ENCODE measurements at regions not wholly inside any gene's neighbourhood (a gene's known extent, or its start where the extent isn't known, plus 50 kb on each side); places are given as distances from the start of the nearest gene placed in this dataset.

- intact Hi-C loops (cut with DNase I; ENCODE audit: low total_unique reads), result no loop called here
- WGBS, 2 donors (ENCODE audit: low coverage in 1 of 2), result 73 to 82% methylated on average over 6 to 7 of the region's 7 CpGs
- H3K27ac ChIP-seq, result no peak overlapping the region
- no peak for TF ChIP-seq CTCF (IDR thresholded peaks at IDR 0.05)
- no peak for TF ChIP-seq EP300 (IDR thresholded peaks at IDR 0.05; ENCODE audit: low read depth)
- no peak for TF ChIP-seq POLR2AphosphoS5 (IDR thresholded peaks at IDR 0.05)
- no peak for TF ChIP-seq POLR2A (IDR thresholded peaks at IDR 0.05)
- no peak overlapping the region for H3K4me3 ChIP-seq
- no peaks in the 10 kb centered on the region for H3K4me1 ChIP-seq
- in situ Hi-C loops (cut with MboI; ENCODE audit: low pct_ligation_motif_present in 1 of 4, low pct_unique_long_range_greater_than_20kb in 1 of 4, low sequenced_read_pairs in 3 of 4), result no loop called here
- DNase-seq, result no peak
- peaks cover 5% of the 10 kb centered on the region for H3K27me3 ChIP-seq
- H3K9me3 ChIP-seq, result no peaks in the 10 kb centered on the region
- no peaks in the 10 kb centered on the region for H3K36me3 ChIP-seq
Measured at GRCh38 chr16:49937886-49938285, 82.0 kb upstream of the ZNF423 start.

- TF ChIP-seq EP300 (IDR thresholded peaks at IDR 0.05; ENCODE audit: low read depth), result no peak
- no peak for TF ChIP-seq POLR2A (IDR thresholded peaks at IDR 0.05)
- no peak for TF ChIP-seq POLR2AphosphoS5 (IDR thresholded peaks at IDR 0.05)
- TF ChIP-seq CTCF (IDR thresholded peaks at IDR 0.05), result no peak
- H3K4me3 ChIP-seq, result no peak overlapping the region
- no peaks in the 10 kb centered on the region for H3K36me3 ChIP-seq
- DNase-seq, result no peak
- no peaks in the 10 kb centered on the region for H3K4me1 ChIP-seq
- intact Hi-C loops (cut with DNase I; ENCODE audit: low total_unique reads), result no loop called here
- WGBS, 2 donors (ENCODE audit: low coverage in 1 of 2), result 95% methylated on average over 2 of the region's 2 CpGs; no CpG with 5 or more reads in 1 of the 2 donors
- in situ Hi-C loops (cut with MboI; ENCODE audit: low pct_ligation_motif_present in 1 of 4, low pct_unique_long_range_greater_than_20kb in 1 of 4, low sequenced_read_pairs in 3 of 4), result no loop called here
- no peak overlapping the region for H3K27ac ChIP-seq
- H3K9me3 ChIP-seq, result no peaks in the 10 kb centered on the region
- H3K27me3 ChIP-seq, result peaks cover 3% of the 10 kb centered on the region
Measured at GRCh38 chr16:49939495-49939894, 83.6 kb upstream of the ZNF423 start.

GRCh38 chr16:49940464-49941224 lies 84.4 kb upstream of the CNEP1R1 start:
- TF ChIP-seq POLR2A (IDR thresholded peaks at IDR 0.05) (no peak), EP300 (IDR thresholded peaks at IDR 0.05; ENCODE audit: low read depth) (no peak), POLR2AphosphoS5 (IDR thresholded peaks at IDR 0.05) (no peak), CTCF (IDR thresholded peaks at IDR 0.05) (no peak)
- Histone ChIP-seq H3K27ac (no peak overlapping the region), H3K27me3 (no peaks in the 10 kb centered on the region), H3K4me1 (no peaks in the 10 kb centered on the region), H3K4me3 (no peak overlapping the region), H3K9me3 (no peaks in the 10 kb centered on the region), H3K36me3 (no peaks in the 10 kb centered on the region)
- intact Hi-C loops (cut with DNase I; ENCODE audit: low total_unique reads) (no loop called here), in situ Hi-C loops (cut with MboI; ENCODE audit: low pct_ligation_motif_present in 1 of 4, low pct_unique_long_range_greater_than_20kb in 1 of 4, low sequenced_read_pairs in 3 of 4) (no loop called here)
- 86 to 88% methylated on average over 3 to 13 of the region's 13 CpGs for WGBS, 2 donors (ENCODE audit: low coverage in 1 of 2)
- DNase-seq, result no peak

GRCh38 chr16:49944221-49944620 lies 80.8 kb upstream of the CNEP1R1 start:
- no peak for DNase-seq
- Histone ChIP-seq H3K4me3 (no peak overlapping the region), H3K36me3 (no peaks in the 10 kb centered on the region), H3K4me1 (no peaks in the 10 kb centered on the region), H3K27me3 (no peaks in the 10 kb centered on the region), H3K9me3 (no peaks in the 10 kb centered on the region), H3K27ac (no peak overlapping the region)
- TF ChIP-seq POLR2A (IDR thresholded peaks at IDR 0.05) (no peak), CTCF (IDR thresholded peaks at IDR 0.05) (no peak), POLR2AphosphoS5 (IDR thresholded peaks at IDR 0.05) (no peak), EP300 (IDR thresholded peaks at IDR 0.05; ENCODE audit: low read depth) (no peak)
- WGBS, 2 donors (ENCODE audit: low coverage in 1 of 2), result 59% methylated on average over 4 to 5 of the region's 5 CpGs
- intact Hi-C loops (cut with DNase I; ENCODE audit: low total_unique reads) (no loop called here), in situ Hi-C loops (cut with MboI; ENCODE audit: low pct_ligation_motif_present in 1 of 4, low pct_unique_long_range_greater_than_20kb in 1 of 4, low sequenced_read_pairs in 3 of 4) (no loop called here)

All from transverse colon (tissue), 4 donors.